ENCODE measurements at regions not wholly inside any gene's neighbourhood (a gene's known extent, or its start where the extent isn't known, plus 50 kb on each side); places are given as distances from the start of the nearest gene placed in this dataset.

DNA sequence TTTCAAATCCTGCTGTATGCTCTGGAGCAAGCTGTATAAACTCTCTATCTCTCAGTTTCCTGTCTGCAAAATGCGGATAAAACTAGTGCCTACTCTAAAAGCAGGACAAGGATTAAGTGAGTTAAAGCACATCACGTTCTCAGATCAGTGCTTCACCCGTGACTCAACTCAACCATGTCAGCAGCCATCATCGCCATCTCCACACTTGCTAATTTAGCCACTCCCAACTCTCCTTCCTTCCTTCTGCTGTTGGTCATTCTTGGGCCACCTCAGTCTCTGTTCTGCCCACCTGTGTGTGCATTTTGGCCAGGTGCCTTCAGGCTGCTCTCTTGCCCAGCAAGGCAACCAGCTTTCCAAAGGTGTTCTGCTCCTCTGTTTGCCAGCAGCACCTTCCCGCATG is 260.0 kb upstream of the CDYL start:
- no peaks in the 10 kb centered on the region for H3K9me1 ChIP-seq (replicated peaks; ENCODE audit: control insufficient read depth, extremely low read depth, insufficient read depth, low read length)
- TF ChIP-seq EZH2 (IDR thresholded peaks at IDR 0.05; ENCODE audit: borderline replicate concordance, low read depth, low read length, severe bottlenecking) (no peak), JUN (IDR thresholded peaks at IDR 0.05; ENCODE audit: borderline replicate concordance, insufficient read depth, insufficient read length, low read depth) (no peak), FOS (IDR thresholded peaks at IDR 0.05; ENCODE audit: borderline replicate concordance, insufficient read depth, low read length) (no peak), POLR2A (IDR thresholded peaks at IDR 0.05; ENCODE audit: low read depth, low read length) (no peak), POLR2AphosphoS5 (IDR thresholded peaks at IDR 0.05; ENCODE audit: insufficient read depth, low read depth, low read length) (no peak), GATA2 (IDR thresholded peaks at IDR 0.05; ENCODE audit: insufficient read depth, insufficient read length, low read depth, low read length) (no peak), MYC (IDR thresholded peaks at IDR 0.05; ENCODE audit: low read depth, low read length) (no peak)
- TF ChIP-seq, protein P1, sequence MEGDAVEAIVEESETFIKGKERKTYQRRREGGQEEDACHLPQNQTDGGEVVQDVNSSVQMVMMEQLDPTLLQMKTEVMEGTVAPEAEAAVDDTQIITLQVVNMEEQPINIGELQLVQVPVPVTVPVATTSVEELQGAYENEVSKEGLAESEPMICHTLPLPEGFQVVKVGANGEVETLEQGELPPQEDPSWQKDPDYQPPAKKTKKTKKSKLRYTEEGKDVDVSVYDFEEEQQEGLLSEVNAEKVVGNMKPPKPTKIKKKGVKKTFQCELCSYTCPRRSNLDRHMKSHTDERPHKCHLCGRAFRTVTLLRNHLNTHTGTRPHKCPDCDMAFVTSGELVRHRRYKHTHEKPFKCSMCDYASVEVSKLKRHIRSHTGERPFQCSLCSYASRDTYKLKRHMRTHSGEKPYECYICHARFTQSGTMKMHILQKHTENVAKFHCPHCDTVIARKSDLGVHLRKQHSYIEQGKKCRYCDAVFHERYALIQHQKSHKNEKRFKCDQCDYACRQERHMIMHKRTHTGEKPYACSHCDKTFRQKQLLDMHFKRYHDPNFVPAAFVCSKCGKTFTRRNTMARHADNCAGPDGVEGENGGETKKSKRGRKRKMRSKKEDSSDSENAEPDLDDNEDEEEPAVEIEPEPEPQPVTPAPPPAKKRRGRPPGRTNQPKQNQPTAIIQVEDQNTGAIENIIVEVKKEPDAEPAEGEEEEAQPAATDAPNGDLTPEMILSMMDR (IDR thresholded peaks at IDR 0.05; ENCODE audit: extremely low read depth in 1 of 2, insufficient read depth in 1 of 2, low read depth in 1 of 2, low read length in 2 of 2): no peak
- TF ChIP-seq, protein P2, sequence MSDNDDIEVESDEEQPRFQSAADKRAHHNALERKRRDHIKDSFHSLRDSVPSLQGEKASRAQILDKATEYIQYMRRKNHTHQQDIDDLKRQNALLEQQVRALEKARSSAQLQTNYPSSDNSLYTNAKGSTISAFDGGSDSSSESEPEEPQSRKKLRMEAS (IDR thresholded peaks at IDR 0.05; ENCODE audit: insufficient read depth, insufficient read length): no peak
- no peak for DNase-seq (ENCODE audit: low read depth, low spot score)
- POLR2A ChIA-PET: no interaction called here
- H4K20me1 ChIP-seq (replicated peaks; ENCODE audit: control insufficient read depth, extremely low read depth, insufficient read depth, low read length): no peaks in the 10 kb centered on the region
- CTCF ChIA-PET: no interaction called here
- H3K36me3 ChIP-seq (ENCODE audit: control insufficient read depth in 2 of 2, extremely low read depth in 1 of 2, insufficient read depth in 2 of 2, low read length in 2 of 2): no peaks in the 10 kb centered on the region
- dilution Hi-C loops (cut with MboI; ENCODE audit: extremely low pct_ligation_motif_present, low sequenced_read_pairs): no loop called here
- H3K79me2 ChIP-seq (ENCODE audit: control insufficient read depth, insufficient read depth, low read length): no peaks in the 10 kb centered on the region
- H3K4me3 ChIP-seq (replicated peaks in 1 of 3; ENCODE audit: insufficient read depth in 1 of 3, low read depth in 1 of 3, low read length in 3 of 3): no peak overlapping the region
- intact Hi-C loops (cut with micrococcal nuclease): no loop called here
- H3K27me3 ChIP-seq (ENCODE audit: control insufficient read depth in 2 of 2, insufficient read depth in 2 of 2, low read length in 2 of 2): peaks cover 6% of the 10 kb centered on the region in 2 experiments
- H2AFZ ChIP-seq (ENCODE audit: low read depth, low read length): no peak overlapping the region
- no peak for FAIRE-seq
- no peak overlapping the region for H3K27ac ChIP-seq (ENCODE audit: insufficient read depth, low read depth, low read length)
- BruUV-seq (replicated peaks): no TSS peak
- H3K9ac ChIP-seq (replicated peaks; ENCODE audit: extremely low read depth, insufficient read depth, low read length): no peak overlapping the region
- H3K9me3 ChIP-seq (replicated peaks; ENCODE audit: control insufficient read depth, insufficient read depth, low read length): no peaks in the 10 kb centered on the region
- H3K4me1 ChIP-seq (ENCODE audit: control insufficient read depth, extremely low read depth, insufficient read depth, low read length): no peaks in the 10 kb centered on the region
- no peak overlapping the region for H3K4me2 ChIP-seq (ENCODE audit: insufficient read depth, low read length)
